Endothelial cell (in vitro differentiated cells): ENCODE measurements at regions not wholly inside any gene's neighbourhood (a gene's known extent, or its start where the extent isn't known, plus 50 kb on each side); places are given as distances from the start of the nearest gene placed in this dataset.

Source experiments
- DNase-seq: peaks from one replicate; pipeline ENCODE4 v3.0.0; 2021; ENCODE audit warnings: low spot score
- H3K27ac Mint-ChIP-seq: one replicate; pipeline ENCODE4 v1.8.0; 2021; ENCODE audit warnings: mixed read lengths, inconsistent platforms; ENCODE audit not compliant: unreplicated experiment
- H3K27me3 Mint-ChIP-seq: one replicate; pipeline ENCODE4 v1.8.0; 2021; ENCODE audit warnings: mild to moderate bottlenecking, moderate library complexity, mixed read lengths, inconsistent platforms; ENCODE audit not compliant: unreplicated experiment
- H3K36me3 Mint-ChIP-seq: one replicate; pipeline ENCODE4 v1.8.0; 2021; ENCODE audit warnings: mild to moderate bottlenecking, low read depth, mixed read lengths, inconsistent platforms; ENCODE audit not compliant: unreplicated experiment
- H3K4me1 Mint-ChIP-seq: one replicate; pipeline ENCODE4 v1.8.0; 2021; ENCODE audit warnings: mild to moderate bottlenecking, mixed read lengths, inconsistent platforms; ENCODE audit not compliant: unreplicated experiment
- H3K4me3 Mint-ChIP-seq: one replicate; pipeline ENCODE4 v1.8.0; 2021; ENCODE audit warnings: mild to moderate bottlenecking, mixed read lengths, inconsistent platforms; ENCODE audit not compliant: unreplicated experiment
- H3K9me3 Mint-ChIP-seq: one replicate; pipeline ENCODE4 v1.8.0; 2021; ENCODE audit warnings: mixed read lengths, inconsistent platforms; ENCODE audit not compliant: unreplicated experiment
- TF ChIP-seq, protein P1 (sequence below): fragments of 200-600 bp; sonication (generic); IDR thresholded peaks from one replicate; pipeline ENCODE4 v1.5.0; 2021; ENCODE audit warnings: antibody characterized with exemption; ENCODE audit not compliant: unreplicated experiment

DNA sequence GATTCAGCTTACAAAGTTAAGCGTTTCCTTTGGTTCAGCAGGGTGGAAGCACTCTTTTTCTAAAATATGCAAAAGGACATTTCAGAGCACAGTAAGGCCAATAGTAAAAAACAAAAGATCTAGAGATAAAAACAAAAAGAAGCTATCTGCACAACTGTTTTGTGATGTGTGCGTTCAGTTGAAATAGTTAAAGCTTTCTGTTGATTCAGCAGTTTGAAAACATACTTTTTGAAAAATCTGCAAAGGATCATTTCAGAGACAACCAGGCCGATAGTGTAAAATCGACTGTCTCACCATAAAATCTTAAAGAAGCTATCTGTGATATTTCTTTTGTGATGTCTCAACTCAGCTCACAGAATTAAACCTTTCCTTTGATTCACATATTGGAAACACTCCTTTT lies 300.0 kb upstream of the ALG10B start:
- Mint-ChIP-seq H3K4me1 (no peaks in the 10 kb centered on the region), H3K9me3 (no peaks in the 10 kb centered on the region), H3K27ac (no peak overlapping the region), H3K27me3 (no peaks in the 10 kb centered on the region), H3K36me3 (no peaks in the 10 kb centered on the region), H3K4me3 (no peak overlapping the region)
- TF ChIP-seq, protein P1, sequence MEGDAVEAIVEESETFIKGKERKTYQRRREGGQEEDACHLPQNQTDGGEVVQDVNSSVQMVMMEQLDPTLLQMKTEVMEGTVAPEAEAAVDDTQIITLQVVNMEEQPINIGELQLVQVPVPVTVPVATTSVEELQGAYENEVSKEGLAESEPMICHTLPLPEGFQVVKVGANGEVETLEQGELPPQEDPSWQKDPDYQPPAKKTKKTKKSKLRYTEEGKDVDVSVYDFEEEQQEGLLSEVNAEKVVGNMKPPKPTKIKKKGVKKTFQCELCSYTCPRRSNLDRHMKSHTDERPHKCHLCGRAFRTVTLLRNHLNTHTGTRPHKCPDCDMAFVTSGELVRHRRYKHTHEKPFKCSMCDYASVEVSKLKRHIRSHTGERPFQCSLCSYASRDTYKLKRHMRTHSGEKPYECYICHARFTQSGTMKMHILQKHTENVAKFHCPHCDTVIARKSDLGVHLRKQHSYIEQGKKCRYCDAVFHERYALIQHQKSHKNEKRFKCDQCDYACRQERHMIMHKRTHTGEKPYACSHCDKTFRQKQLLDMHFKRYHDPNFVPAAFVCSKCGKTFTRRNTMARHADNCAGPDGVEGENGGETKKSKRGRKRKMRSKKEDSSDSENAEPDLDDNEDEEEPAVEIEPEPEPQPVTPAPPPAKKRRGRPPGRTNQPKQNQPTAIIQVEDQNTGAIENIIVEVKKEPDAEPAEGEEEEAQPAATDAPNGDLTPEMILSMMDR: no peak
- DNase-seq: no peak

DNA sequence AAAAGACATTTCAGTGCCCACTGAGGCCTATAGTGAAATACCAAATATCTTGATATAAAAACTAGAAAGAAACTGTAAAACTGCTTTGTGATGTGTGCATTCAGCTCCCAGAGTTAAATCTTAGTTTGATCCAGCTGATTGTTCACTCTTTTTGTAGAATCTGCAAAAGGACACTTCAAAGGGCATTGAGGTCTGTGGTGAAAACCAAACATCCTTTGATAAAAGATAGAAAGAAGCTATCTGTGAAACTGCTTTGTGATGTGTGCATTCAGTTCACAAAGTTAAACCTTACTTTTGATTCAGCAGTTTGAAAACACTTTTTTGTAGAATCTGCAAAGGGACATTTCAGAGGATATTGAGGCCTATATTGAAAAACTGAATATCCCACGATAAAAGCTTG lies 290.7 kb upstream of the ALG10B start:
- Mint-ChIP-seq H3K4me1 (no peaks in the 10 kb centered on the region), H3K27me3 (peaks cover 5% of the 10 kb centered on the region), H3K36me3 (no peaks in the 10 kb centered on the region), H3K27ac (no peak overlapping the region), H3K9me3 (peaks cover 27% of the 10 kb centered on the region), H3K4me3 (no peak overlapping the region)
- TF ChIP-seq, protein P1: no peak
- DNase-seq: no peak

DNA sequence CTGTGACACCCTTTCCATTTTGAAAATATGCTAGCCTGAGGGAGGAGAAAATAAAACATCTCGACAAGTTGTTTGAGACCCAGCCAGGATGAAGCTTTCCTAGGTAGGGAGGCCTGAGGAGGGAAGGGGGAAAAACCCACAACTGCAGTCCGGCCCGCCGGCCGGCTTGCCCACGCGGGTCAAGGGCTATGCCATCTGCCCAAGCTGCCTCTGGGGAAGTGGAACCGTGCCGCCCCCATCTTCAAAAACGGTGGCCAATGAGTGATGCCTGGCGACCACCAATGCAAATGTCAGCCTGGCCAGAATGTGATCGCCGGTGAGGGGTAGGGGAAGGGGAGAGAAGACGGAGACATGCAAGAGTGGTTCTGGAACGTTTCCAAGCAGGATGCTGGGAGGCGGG lies 263.5 kb upstream of the ALG10B start:
- H3K4me1 Mint-ChIP-seq: no peaks in the 10 kb centered on the region
- H3K36me3 Mint-ChIP-seq: peaks cover 35% of the 10 kb centered on the region
- H3K4me3 Mint-ChIP-seq: no peak overlapping the region
- DNase-seq: no peak
- peaks cover 58% of the 10 kb centered on the region for H3K9me3 Mint-ChIP-seq
- no peak overlapping the region for H3K27ac Mint-ChIP-seq
- peaks cover 18% of the 10 kb centered on the region for H3K27me3 Mint-ChIP-seq
- TF ChIP-seq, protein P1: no peak

DNA sequence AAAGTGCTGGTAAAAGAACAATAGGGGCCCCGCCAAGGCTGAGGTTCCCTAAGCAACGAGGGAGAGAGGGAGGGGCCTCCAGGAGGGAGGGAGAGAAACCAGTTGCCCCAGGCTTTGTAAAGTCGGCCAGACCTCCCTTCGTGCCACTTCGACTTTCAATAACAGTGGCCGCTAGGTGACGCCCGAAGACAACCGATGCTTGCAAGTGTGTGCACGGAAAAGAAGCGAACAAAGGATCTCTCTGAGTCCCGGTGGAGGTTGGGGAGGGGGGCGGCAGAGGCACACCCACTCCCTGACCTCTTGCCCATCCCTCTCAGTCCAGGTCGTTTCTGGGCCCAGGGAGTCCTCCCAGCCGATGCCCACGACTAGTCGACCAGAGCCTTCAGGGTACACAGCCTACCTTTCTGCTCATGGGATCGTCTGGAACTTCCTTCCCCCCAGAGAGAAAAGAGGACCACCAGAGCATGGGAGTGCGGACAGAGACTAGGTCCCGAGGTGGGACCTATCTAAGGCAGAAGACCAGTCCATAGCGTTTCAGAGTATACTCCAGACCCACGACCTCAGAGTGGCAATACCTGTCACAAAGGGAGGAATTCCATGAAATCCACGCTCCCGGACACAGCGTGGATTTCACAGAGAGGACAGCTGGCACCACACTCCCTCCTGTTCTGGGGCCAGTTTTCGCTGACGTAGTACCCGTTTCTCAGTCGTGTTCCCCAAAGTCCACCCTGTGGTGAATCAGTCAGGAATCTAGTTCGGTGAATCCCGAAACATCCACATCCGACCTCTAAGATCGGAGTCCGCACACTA lies 262.7 kb upstream of the ALG10B start:
- H3K4me1 Mint-ChIP-seq: no peaks in the 10 kb centered on the region
- no peak overlapping the region for H3K27ac Mint-ChIP-seq
- H3K9me3 Mint-ChIP-seq: peaks cover 50% of the 10 kb centered on the region
- no peak overlapping the region for H3K4me3 Mint-ChIP-seq
- TF ChIP-seq, protein P1: no peak
- H3K27me3 Mint-ChIP-seq: peaks cover 18% of the 10 kb centered on the region
- peaks cover 35% of the 10 kb centered on the region for H3K36me3 Mint-ChIP-seq
- DNase-seq: no peak
